Liver (tissue), 8 donors: ENCODE measurements at regions not wholly inside any gene's neighbourhood (a gene's known extent, or its start where the extent isn't known, plus 50 kb on each side); places are given as distances from the start of the nearest gene placed in this dataset.

ENCODE experiments used
- DNase-seq: peaks from one replicate; pipeline ENCODE4 v3.0.0-alpha.2; 2017; ENCODE audit warnings: low spot score
- H3K27ac ChIP-seq, 2 donors: one replicate each; pipeline ENCODE4 v1.7.0; 2013; ENCODE audit warnings: inconsistent platforms in 2 of 2, low read length in 2 of 2, control low read depth in 1 of 2, low read depth in 1 of 2, mild to moderate bottlenecking in 1 of 2
- H3K27me3 ChIP-seq, 4 donors: one replicate each; pipeline versions ENCODE4 v1.6.1 to v1.7.0; 2013; ENCODE audit warnings: low read length in 3 of 4, inconsistent platforms in 1 of 4, mild to moderate bottlenecking in 1 of 4, moderate library complexity in 1 of 4; ENCODE audit not compliant: control insufficient read depth in 4 of 4, insufficient read depth in 4 of 4
- H3K36me3 ChIP-seq, 4 donors: one replicate each; pipeline versions ENCODE4 v1.6.1 to v1.7.0; 2013; ENCODE audit warnings: low read length in 3 of 4, mild to moderate bottlenecking in 3 of 4, low read depth in 1 of 4, moderate library complexity in 1 of 4; ENCODE audit not compliant: control insufficient read depth in 4 of 4, insufficient read depth in 3 of 4
- H3K4me1 ChIP-seq, 4 donors: one replicate each; pipeline versions ENCODE4 v1.6.1 to v1.7.0; 2013; ENCODE audit warnings: low read length in 3 of 4, mild to moderate bottlenecking in 3 of 4, moderate library complexity in 1 of 4; ENCODE audit not compliant: control insufficient read depth in 4 of 4, insufficient read depth in 4 of 4
- H3K4me3 ChIP-seq, 3 donors: one replicate each; pipeline versions ENCODE4 v1.6.1 to v1.7.0; 2013; ENCODE audit warnings: low read length in 3 of 3, control low read depth in 1 of 3, low read depth in 1 of 3, mild to moderate bottlenecking in 1 of 3
- H3K9ac ChIP-seq, 2 donors: one replicate each; pipeline ENCODE4 v1.7.0; 2013; ENCODE audit warnings: low read length in 2 of 2, mild to moderate bottlenecking in 2 of 2, moderate library complexity in 2 of 2, control low read depth in 1 of 2, low read depth in 1 of 2
- H3K9me3 ChIP-seq, 4 donors: one replicate each; pipeline versions ENCODE4 v1.6.1 to v1.7.0; 2013; ENCODE audit warnings: low read length in 3 of 4; ENCODE audit not compliant: control insufficient read depth in 4 of 4
- ATF3 ChIP-seq: IDR thresholded peaks from 2 replicates; pipeline ENCODE4 v1.6.1; 2016; ENCODE audit warnings: antibody characterized with exemption
- EGR1 ChIP-seq, 2 donors: IDR thresholded peaks; 2 replicates each; pipeline ENCODE4 v1.6.1; 2016 to 2018; ENCODE audit warnings: antibody characterized with exemption in 2 of 2, low read depth in 2 of 2
- FOXA1 ChIP-seq: IDR thresholded peaks from 2 replicates; pipeline ENCODE4 v1.6.1; 2016; ENCODE audit warnings: antibody characterized with exemption
- FOXA2 ChIP-seq: IDR thresholded peaks from 2 replicates; pipeline ENCODE4 v1.6.1; 2016; ENCODE audit warnings: antibody characterized with exemption
- GABPA ChIP-seq, 2 donors: IDR thresholded peaks in 1 of 2; conservative IDR thresholded peaks in 1 of 2; 2 replicates each; pipeline ENCODE4 v1.6.1; 2016; ENCODE audit warnings: antibody characterized with exemption in 2 of 2, mild to moderate bottlenecking in 1 of 2, moderate library complexity in 1 of 2
- HNF4A ChIP-seq, 2 donors: conservative IDR thresholded peaks; 2 replicates each; pipeline ENCODE4 v1.6.1; 2016; ENCODE audit warnings: antibody characterized with exemption in 2 of 2, mild to moderate bottlenecking in 2 of 2
- HNF4G ChIP-seq: IDR thresholded peaks from 2 replicates; pipeline ENCODE4 v1.6.1; 2016; ENCODE audit warnings: antibody characterized with exemption
- JUND ChIP-seq, 2 donors: IDR thresholded peaks; 2 replicates each; pipeline ENCODE4 v1.6.1; 2016; ENCODE audit warnings: antibody characterized with exemption in 2 of 2
- MAX ChIP-seq: IDR thresholded peaks from 2 replicates; pipeline ENCODE4 v1.6.1; 2016; ENCODE audit warnings: antibody characterized with exemption
- NR2F2 ChIP-seq: IDR thresholded peaks from 2 replicates; pipeline ENCODE4 v1.6.1; 2016; ENCODE audit warnings: antibody characterized with exemption
- REST ChIP-seq: IDR thresholded peaks from 2 replicates; pipeline ENCODE4 v1.6.1; 2016; ENCODE audit warnings: antibody characterized with exemption, mild to moderate bottlenecking
- RXRA ChIP-seq, 2 donors: IDR thresholded peaks; 2 replicates each; pipeline ENCODE4 v1.6.1; 2017 to 2018; ENCODE audit warnings: antibody characterized with exemption in 2 of 2, mild to moderate bottlenecking in 1 of 2
- SP1 ChIP-seq: IDR thresholded peaks from 2 replicates; pipeline ENCODE4 v1.6.1; 2018; ENCODE audit warnings: antibody characterized with exemption, mild to moderate bottlenecking
- TAF1 ChIP-seq: conservative IDR thresholded peaks from 2 replicates; pipeline ENCODE4 v1.6.1; 2016; ENCODE audit warnings: antibody characterized with exemption, mild to moderate bottlenecking
- YY1 ChIP-seq: IDR thresholded peaks from 2 replicates; pipeline ENCODE4 v1.6.1; 2016; ENCODE audit warnings: antibody characterized with exemption, mild to moderate bottlenecking
- WGBS: extraction: QIAGEN DNeasy Blood & Tissue Kit; methylation state at CpG from one replicate; pipeline ENCODE4 v1.1.7; 2013; 5-methylcytosine and 5-hydroxymethylcytosine counted together
- TF ChIP-seq, protein P1 (sequence below): fragments of 150-350 bp; IDR thresholded peaks from 2 replicates; pipeline ENCODE4 v1.5.1; 2017; ENCODE audit warnings: improper control_type of control experiment, low read depth, low read length; ENCODE audit not compliant: missing input control
- TF ChIP-seq, protein P2 (sequence below): IDR thresholded peaks from 2 replicates; pipeline ENCODE4 v1.6.1; 2016; ENCODE audit warnings: antibody characterized with exemption
- donor health status: healthy.
- donor health status: healthy.
- donor health status: healthy.
- donor health status: healthy.
- donor health status: healthy.

- no peak for DNase-seq
- no peak overlapping the region for H3K27ac ChIP-seq
- peaks cover 0 to 19% (median 14%) of the 10 kb centered on the region in 4 donors for H3K4me1 ChIP-seq
- no peak overlapping the region for H3K9ac ChIP-seq
- WGBS = 83% methylated on average over 13 of the region's 13 CpGs
- TF ChIP-seq RXRA (IDR thresholded peaks at IDR 0.05) = no peak
- no peak for TF ChIP-seq GABPA (IDR thresholded peaks at IDR 0.05 in 1 of 2, conservative IDR thresholded peaks at IDR 0.05 in 1 of 2)
- no peak for TF ChIP-seq EGR1 (IDR thresholded peaks at IDR 0.05; ENCODE audit: low read depth in 2 of 2)
- no peak for TF ChIP-seq TAF1
- no peak for TF ChIP-seq NR2F2
- TF ChIP-seq YY1 = no peak
- TF ChIP-seq ATF3 = no peak
- no peak for TF ChIP-seq JUND (IDR thresholded peaks at IDR 0.05)
- TF ChIP-seq FOXA1 = no peak
- no peak for TF ChIP-seq REST
- TF ChIP-seq MAX = no peak
- TF ChIP-seq, protein P1, sequence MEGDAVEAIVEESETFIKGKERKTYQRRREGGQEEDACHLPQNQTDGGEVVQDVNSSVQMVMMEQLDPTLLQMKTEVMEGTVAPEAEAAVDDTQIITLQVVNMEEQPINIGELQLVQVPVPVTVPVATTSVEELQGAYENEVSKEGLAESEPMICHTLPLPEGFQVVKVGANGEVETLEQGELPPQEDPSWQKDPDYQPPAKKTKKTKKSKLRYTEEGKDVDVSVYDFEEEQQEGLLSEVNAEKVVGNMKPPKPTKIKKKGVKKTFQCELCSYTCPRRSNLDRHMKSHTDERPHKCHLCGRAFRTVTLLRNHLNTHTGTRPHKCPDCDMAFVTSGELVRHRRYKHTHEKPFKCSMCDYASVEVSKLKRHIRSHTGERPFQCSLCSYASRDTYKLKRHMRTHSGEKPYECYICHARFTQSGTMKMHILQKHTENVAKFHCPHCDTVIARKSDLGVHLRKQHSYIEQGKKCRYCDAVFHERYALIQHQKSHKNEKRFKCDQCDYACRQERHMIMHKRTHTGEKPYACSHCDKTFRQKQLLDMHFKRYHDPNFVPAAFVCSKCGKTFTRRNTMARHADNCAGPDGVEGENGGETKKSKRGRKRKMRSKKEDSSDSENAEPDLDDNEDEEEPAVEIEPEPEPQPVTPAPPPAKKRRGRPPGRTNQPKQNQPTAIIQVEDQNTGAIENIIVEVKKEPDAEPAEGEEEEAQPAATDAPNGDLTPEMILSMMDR = no peak
- TF ChIP-seq FOXA2 = no peak
- H3K4me3 ChIP-seq = no peak overlapping the region
- no peaks in the 10 kb centered on the region for H3K9me3 ChIP-seq
- H3K27me3 ChIP-seq = no peaks in the 10 kb centered on the region
- no peaks in the 10 kb centered on the region for H3K36me3 ChIP-seq
Observed at GRCh38 chr21:15204140-15204969, 139.6 kb upstream of the NRIP1 start.

- no peaks in the 10 kb centered on the region for H3K36me3 ChIP-seq
- no peak overlapping the region for H3K27ac ChIP-seq
- H3K4me1 ChIP-seq = peaks cover 0 to 24% (median 19%) of the 10 kb centered on the region in 4 donors
- 94% methylated on average over 4 of the region's 4 CpGs for WGBS
- no peaks in the 10 kb centered on the region for H3K9me3 ChIP-seq
- no peak for TF ChIP-seq SP1
- TF ChIP-seq HNF4A (conservative IDR thresholded peaks at IDR 0.05) = no peak
- TF ChIP-seq YY1 = no peak
- TF ChIP-seq ATF3 = no peak
- TF ChIP-seq FOXA2 = no peak
- TF ChIP-seq, protein P1 = no peak
- TF ChIP-seq, protein P2, sequence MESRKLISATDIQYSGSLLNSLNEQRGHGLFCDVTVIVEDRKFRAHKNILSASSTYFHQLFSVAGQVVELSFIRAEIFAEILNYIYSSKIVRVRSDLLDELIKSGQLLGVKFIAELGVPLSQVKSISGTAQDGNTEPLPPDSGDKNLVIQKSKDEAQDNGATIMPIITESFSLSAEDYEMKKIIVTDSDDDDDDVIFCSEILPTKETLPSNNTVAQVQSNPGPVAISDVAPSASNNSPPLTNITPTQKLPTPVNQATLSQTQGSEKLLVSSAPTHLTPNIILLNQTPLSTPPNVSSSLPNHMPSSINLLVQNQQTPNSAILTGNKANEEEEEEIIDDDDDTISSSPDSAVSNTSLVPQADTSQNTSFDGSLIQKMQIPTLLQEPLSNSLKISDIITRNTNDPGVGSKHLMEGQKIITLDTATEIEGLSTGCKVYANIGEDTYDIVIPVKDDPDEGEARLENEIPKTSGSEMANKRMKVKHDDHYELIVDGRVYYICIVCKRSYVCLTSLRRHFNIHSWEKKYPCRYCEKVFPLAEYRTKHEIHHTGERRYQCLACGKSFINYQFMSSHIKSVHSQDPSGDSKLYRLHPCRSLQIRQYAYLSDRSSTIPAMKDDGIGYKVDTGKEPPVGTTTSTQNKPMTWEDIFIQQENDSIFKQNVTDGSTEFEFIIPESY = no peak
- no peak for TF ChIP-seq HNF4G
- TF ChIP-seq MAX = no peak
- DNase-seq = no peak
- H3K27me3 ChIP-seq = no peaks in the 10 kb centered on the region
- H3K9ac ChIP-seq = no peak overlapping the region
- H3K4me3 ChIP-seq = no peak overlapping the region
Observed at GRCh38 chr21:15204970-15205286, 140.1 kb upstream of the NRIP1 start.
